Neuron (in vitro differentiated cells): ENCODE measurements at regions not wholly inside any gene's neighbourhood (a gene's known extent, or its start where the extent isn't known, plus 50 kb on each side); places are given as distances from the start of the nearest gene placed in this dataset.

Experiments used
- H2AFZ ChIP-seq: one replicate; pipeline ENCODE4 v1.6.1; 2013; ENCODE audit warnings: low read depth, mild to moderate bottlenecking, inconsistent platforms, low read length, moderate library complexity
- H3K27me3 ChIP-seq: one replicate; pipeline ENCODE4 v1.6.1; 2013; ENCODE audit warnings: low read length; ENCODE audit not compliant: insufficient read depth
- H3K36me3 ChIP-seq: one replicate; pipeline ENCODE4 v1.6.1; 2013; ENCODE audit warnings: low read length; ENCODE audit not compliant: insufficient read depth
- H3K4me1 ChIP-seq: one replicate; pipeline ENCODE4 v1.6.1; 2013; ENCODE audit warnings: low read length; ENCODE audit not compliant: insufficient read depth
- H3K4me3 ChIP-seq: 2 replicates; pipeline ENCODE4 v1.5.1; 2013; ENCODE audit warnings: mild to moderate bottlenecking, low read length, moderate library complexity
- H3K9me3 ChIP-seq: one replicate; pipeline ENCODE4 v1.6.1; 2013; ENCODE audit warnings: low read length

GRCh38 chr10:63917363-63917762 is 396.2 kb downstream of the REEP3 start:
- Histone ChIP-seq H3K4me3 (no peak overlapping the region), H3K9me3 (no peaks in the 10 kb centered on the region), H3K27me3 (no peaks in the 10 kb centered on the region), H3K4me1 (no peaks in the 10 kb centered on the region), H3K36me3 (no peaks in the 10 kb centered on the region), H2AFZ (no peak overlapping the region)

- no peak overlapping the region for H3K4me3 ChIP-seq
- H2AFZ ChIP-seq = no peak overlapping the region
- peaks cover 4% of the 10 kb centered on the region for H3K4me1 ChIP-seq
- no peaks in the 10 kb centered on the region for H3K9me3 ChIP-seq
- H3K36me3 ChIP-seq = no peaks in the 10 kb centered on the region
- no peaks in the 10 kb centered on the region for H3K27me3 ChIP-seq
Measured at GRCh38 chr10:63919575-63920279, 398.5 kb downstream of the REEP3 start.

- Histone ChIP-seq H3K4me3 (no peak overlapping the region), H3K36me3 (no peaks in the 10 kb centered on the region), H3K9me3 (no peaks in the 10 kb centered on the region), H2AFZ (no peak overlapping the region), H3K27me3 (no peaks in the 10 kb centered on the region), H3K4me1 (peaks cover 4% of the 10 kb centered on the region)
Measured at GRCh38 chr10:63920926-63921325, 399.7 kb downstream of the REEP3 start.

- no peak overlapping the region for H3K4me3 ChIP-seq
- H3K27me3 ChIP-seq = no peaks in the 10 kb centered on the region
- no peaks in the 10 kb centered on the region for H3K9me3 ChIP-seq
- no peaks in the 10 kb centered on the region for H3K36me3 ChIP-seq
- no peak overlapping the region for H2AFZ ChIP-seq
- H3K4me1 ChIP-seq = peaks cover 4% of the 10 kb centered on the region
Measured at GRCh38 chr10:63921908-63922467, 400.8 kb downstream of the REEP3 start.

- H3K27me3 ChIP-seq = no peaks in the 10 kb centered on the region
- H3K4me1 ChIP-seq = peaks cover 4% of the 10 kb centered on the region
Measured at GRCh38 chr10:63922468-63923284, 401.5 kb downstream of the REEP3 start.

GRCh38 chr10:63929831-63930467 is 408.7 kb downstream of the REEP3 start:
- Histone ChIP-seq H3K9me3 (no peaks in the 10 kb centered on the region), H3K27me3 (no peaks in the 10 kb centered on the region), H2AFZ (no peak overlapping the region), H3K4me3 (no peak overlapping the region), H3K36me3 (no peaks in the 10 kb centered on the region), H3K4me1 (no peaks in the 10 kb centered on the region)

More at GRCh38 chr10:63922468-63923284, 401.5 kb downstream of the REEP3 start:
- Histone ChIP-seq H3K36me3 (no peaks in the 10 kb centered on the region), H3K9me3 (no peaks in the 10 kb centered on the region), H3K4me3 (no peak overlapping the region), H2AFZ (no peak overlapping the region)

- Histone ChIP-seq H3K9me3 (no peaks in the 10 kb centered on the region), H3K27me3 (no peaks in the 10 kb centered on the region)
Measured at GRCh38 chr10:63930584-63930983, 409.4 kb downstream of the REEP3 start.

GRCh38 chr10:63935705-63936104 is 414.5 kb downstream of the REEP3 start:
- Histone ChIP-seq H3K4me1 (no peaks in the 10 kb centered on the region), H2AFZ (no peak overlapping the region), H3K9me3 (no peaks in the 10 kb centered on the region), H3K27me3 (no peaks in the 10 kb centered on the region), H3K36me3 (no peaks in the 10 kb centered on the region), H3K4me3 (no peak overlapping the region)

More at GRCh38 chr10:63930584-63930983, 409.4 kb downstream of the REEP3 start:
- no peak overlapping the region for H2AFZ ChIP-seq
- no peaks in the 10 kb centered on the region for H3K36me3 ChIP-seq
- no peaks in the 10 kb centered on the region for H3K4me1 ChIP-seq
- H3K4me3 ChIP-seq = no peak overlapping the region

GRCh38 chr10:63940277-63940922 is 419.2 kb downstream of the REEP3 start:
- Histone ChIP-seq H3K4me1 (no peaks in the 10 kb centered on the region), H3K4me3 (no peak overlapping the region), H3K27me3 (no peaks in the 10 kb centered on the region), H3K36me3 (no peaks in the 10 kb centered on the region), H2AFZ (no peak overlapping the region), H3K9me3 (no peaks in the 10 kb centered on the region)

GRCh38 chr10:63964406-63964805 is 443.2 kb downstream of the REEP3 start:
- no peak overlapping the region for H2AFZ ChIP-seq
- no peaks in the 10 kb centered on the region for H3K27me3 ChIP-seq
- H3K9me3 ChIP-seq = no peaks in the 10 kb centered on the region
- no peak overlapping the region for H3K4me3 ChIP-seq
- no peaks in the 10 kb centered on the region for H3K4me1 ChIP-seq
- no peaks in the 10 kb centered on the region for H3K36me3 ChIP-seq

- no peaks in the 10 kb centered on the region for H3K4me1 ChIP-seq
- no peaks in the 10 kb centered on the region for H3K9me3 ChIP-seq
- no peak overlapping the region for H2AFZ ChIP-seq
- H3K36me3 ChIP-seq = no peaks in the 10 kb centered on the region
- H3K27me3 ChIP-seq = no peaks in the 10 kb centered on the region
- no peak overlapping the region for H3K4me3 ChIP-seq
Measured at GRCh38 chr10:63965846-63966245, 444.6 kb downstream of the REEP3 start.

GRCh38 chr10:63972949-63973827 is 452.0 kb downstream of the REEP3 start:
- Histone ChIP-seq H3K4me3 (no peak overlapping the region), H3K4me1 (no peaks in the 10 kb centered on the region), H2AFZ (no peak overlapping the region), H3K9me3 (no peaks in the 10 kb centered on the region), H3K36me3 (no peaks in the 10 kb centered on the region), H3K27me3 (no peaks in the 10 kb centered on the region)
